ENCODE measurements at regions not wholly inside any gene's neighbourhood (a gene's known extent, or its start where the extent isn't known, plus 50 kb on each side); places are given as distances from the start of the nearest gene placed in this dataset.

GRCh38 chrX:97842468-97843199 lies 958.9 kb downstream of the RPA4 start:
- no peak for TF ChIP-seq CTCF (IDR thresholded peaks at IDR 0.05)
- no peak for TF ChIP-seq REST (IDR thresholded peaks at IDR 0.05; ENCODE audit: insufficient read depth in 1 of 2, low read depth in 2 of 2, low read length in 1 of 2)
- TF ChIP-seq POLR2AphosphoS5 (IDR thresholded peaks at IDR 0.05; ENCODE audit: low read depth, low read length): no peak
- TF ChIP-seq SIN3A (IDR thresholded peaks at IDR 0.05; ENCODE audit: borderline replicate concordance, insufficient read depth, low read depth, low read length): no peak
- TF ChIP-seq TCF7L2 (IDR thresholded peaks at IDR 0.05; ENCODE audit: low read depth, low read length): no peak
